Gastrocnemius medialis (tissue), 4 donors: ENCODE measurements at regions not wholly inside any gene's neighbourhood (a gene's known extent, or its start where the extent isn't known, plus 50 kb on each side); places are given as distances from the start of the nearest gene placed in this dataset.

Experiments used
- POLR2A ChIP-seq, 2 donors: fragments of 450-650 bp; IDR thresholded peaks; one replicate each; pipeline ENCODE4 v1.6.1; 2017; ENCODE audit warnings: antibody characterized with exemption in 2 of 2, mild to moderate bottlenecking in 2 of 2, moderate library complexity in 2 of 2
- TF ChIP-seq, protein P1 (sequence below), 5 experiments: fragments of 450-650 bp in 3 of 5; fragments of 200-600 bp in 2 of 5; sonication (generic) in 2 of 5; IDR thresholded peaks in 4 of 5; conservative IDR thresholded peaks in 1 of 5; 1 replicate in 4 of 5; 2 replicates in 1 of 5; pipeline ENCODE4 v1.5.1; 2016 to 2019; ENCODE audit warnings: antibody characterized with exemption in 5 of 5, mild to moderate bottlenecking in 3 of 5, moderate library complexity in 3 of 5

DNA sequence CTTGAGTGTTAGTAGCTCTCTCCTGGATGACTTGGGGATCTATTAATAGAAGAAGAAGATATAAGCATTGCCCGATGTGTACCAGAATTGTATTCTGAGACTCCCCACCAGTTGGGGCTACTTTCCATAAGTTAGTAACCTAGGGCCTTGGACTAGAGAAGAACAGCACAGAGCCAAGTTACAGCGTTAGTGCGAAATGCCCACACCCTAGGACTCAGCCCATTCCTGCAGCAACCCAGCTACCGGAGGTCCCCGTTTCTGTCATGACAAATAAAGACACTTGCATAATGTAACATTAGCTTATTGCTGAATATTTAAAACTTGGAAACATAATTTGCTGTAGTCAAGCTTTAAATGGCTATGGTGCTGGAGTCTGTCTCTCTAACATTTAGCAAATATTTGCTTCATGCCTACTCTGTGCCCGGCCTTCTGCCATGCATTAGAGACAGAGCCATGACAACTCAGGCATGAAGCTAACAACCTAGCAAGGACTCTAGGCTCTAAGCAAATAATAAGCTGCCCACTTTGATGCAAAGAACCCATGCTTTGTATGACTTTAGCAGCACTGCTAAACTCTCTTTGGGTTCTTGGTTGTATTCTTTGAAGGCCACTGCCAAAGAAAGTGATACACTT is 103.4 kb upstream of the COL21A1 start:
- TF ChIP-seq, protein P1, sequence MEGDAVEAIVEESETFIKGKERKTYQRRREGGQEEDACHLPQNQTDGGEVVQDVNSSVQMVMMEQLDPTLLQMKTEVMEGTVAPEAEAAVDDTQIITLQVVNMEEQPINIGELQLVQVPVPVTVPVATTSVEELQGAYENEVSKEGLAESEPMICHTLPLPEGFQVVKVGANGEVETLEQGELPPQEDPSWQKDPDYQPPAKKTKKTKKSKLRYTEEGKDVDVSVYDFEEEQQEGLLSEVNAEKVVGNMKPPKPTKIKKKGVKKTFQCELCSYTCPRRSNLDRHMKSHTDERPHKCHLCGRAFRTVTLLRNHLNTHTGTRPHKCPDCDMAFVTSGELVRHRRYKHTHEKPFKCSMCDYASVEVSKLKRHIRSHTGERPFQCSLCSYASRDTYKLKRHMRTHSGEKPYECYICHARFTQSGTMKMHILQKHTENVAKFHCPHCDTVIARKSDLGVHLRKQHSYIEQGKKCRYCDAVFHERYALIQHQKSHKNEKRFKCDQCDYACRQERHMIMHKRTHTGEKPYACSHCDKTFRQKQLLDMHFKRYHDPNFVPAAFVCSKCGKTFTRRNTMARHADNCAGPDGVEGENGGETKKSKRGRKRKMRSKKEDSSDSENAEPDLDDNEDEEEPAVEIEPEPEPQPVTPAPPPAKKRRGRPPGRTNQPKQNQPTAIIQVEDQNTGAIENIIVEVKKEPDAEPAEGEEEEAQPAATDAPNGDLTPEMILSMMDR (IDR thresholded peaks at IDR 0.05 in 4 of 5, conservative IDR thresholded peaks at IDR 0.05 in 1 of 5) = no peak
- TF ChIP-seq POLR2A (IDR thresholded peaks at IDR 0.05) = no peak
